OCI-LY1 (cell line): ENCODE measurements at regions not wholly inside any gene's neighbourhood (a gene's known extent, or its start where the extent isn't known, plus 50 kb on each side); places are given as distances from the start of the nearest gene placed in this dataset.

Experiments
- H2AFZ ChIP-seq: fragments of 200-600 bp; sonication (generic), shearing (Covaris generic); 2 replicates; pipeline ENCODE4 v1.6.0; 2014; ENCODE audit warnings: antibody characterized with exemption, mild to moderate bottlenecking, low read length
- H3F3A ChIP-seq: fragments of 200-600 bp; sonication (generic), shearing (Covaris generic); 2 replicates; pipeline ENCODE4 v1.6.0; 2014; ENCODE audit warnings: mild to moderate bottlenecking, antibody characterized with exemption, low read length, moderate library complexity; ENCODE audit not compliant: insufficient read depth
- H3K27ac ChIP-seq: fragments of 200-600 bp; sonication (generic); 2 replicates; pipeline ENCODE4 v1.5.1; 2014; ENCODE audit warnings: low read length, mixed run types, mild to moderate bottlenecking, low read depth; ENCODE audit not compliant: poor library complexity, severe bottlenecking
- H3K27me3 ChIP-seq: fragments of 200-600 bp; sonication (generic); 2 replicates; pipeline ENCODE4 v1.6.0; 2014; ENCODE audit warnings: antibody characterized with exemption, mild to moderate bottlenecking, low read length, moderate library complexity; ENCODE audit not compliant: insufficient read depth
- H3K36me3 ChIP-seq: fragments of 200-600 bp; sonication (generic); 2 replicates; pipeline ENCODE4 v1.6.1; 2014; ENCODE audit warnings: mild to moderate bottlenecking, antibody characterized with exemption, low read length, moderate library complexity, mixed read lengths; ENCODE audit not compliant: insufficient read depth
- H3K4me1 ChIP-seq: fragments of 200-600 bp; sonication (generic); 2 replicates; pipeline ENCODE4 v1.5.1; 2014; ENCODE audit warnings: mild to moderate bottlenecking, low read length, moderate library complexity; ENCODE audit not compliant: insufficient read depth, severe bottlenecking
- H3K4me2 ChIP-seq: fragments of 200-600 bp; sonication (generic), shearing (Covaris generic); 2 replicates; pipeline ENCODE4 v1.6.1; 2014; ENCODE audit warnings: low read length
- H3K4me3 ChIP-seq: fragments of 200-600 bp; sonication (generic); 2 replicates; pipeline ENCODE4 v1.5.1; 2014; ENCODE audit warnings: low read length, low read depth, mild to moderate bottlenecking, mixed read lengths; ENCODE audit not compliant: poor library complexity, severe bottlenecking
- H3K79me2 ChIP-seq: fragments of 200-600 bp; shearing (Covaris generic); 2 replicates; pipeline ENCODE4 v1.6.1; 2016; ENCODE audit warnings: mixed run types, low read length, mixed read lengths; ENCODE audit not compliant: insufficient read depth
- H3K9ac ChIP-seq: fragments of 200-600 bp; sonication (generic), shearing (Covaris generic); 2 replicates; pipeline ENCODE4 v1.6.1; 2014; ENCODE audit warnings: mild to moderate bottlenecking, low read length, mixed read lengths
- H3K9me2 ChIP-seq: fragments of 200-600 bp; sonication (generic), shearing (Covaris generic); 2 replicates; pipeline ENCODE4 v1.6.1; 2014; ENCODE audit warnings: low read depth, mild to moderate bottlenecking, low read length, mixed read lengths
- H3K9me3 ChIP-seq: fragments of 200-600 bp; shearing (Covaris generic); 2 replicates; pipeline ENCODE4 v1.6.1; 2014; ENCODE audit warnings: low read length, mixed read lengths
- H4K20me1 ChIP-seq: fragments of 200-600 bp; sonication (generic), shearing (Covaris generic); 2 replicates; pipeline ENCODE4 v1.6.0; 2016; ENCODE audit warnings: mild to moderate bottlenecking, low read length; ENCODE audit not compliant: insufficient read depth
- EZH2 ChIP-seq: fragments of 200-600 bp; sonication (generic), shearing (Covaris generic); IDR thresholded peaks from 2 replicates; pipeline ENCODE4 v1.8.0; 2017; ENCODE audit warnings: borderline replicate concordance, mixed run types, mild to moderate bottlenecking, antibody characterized with exemption, low read length, moderate library complexity, mixed read lengths
- TF ChIP-seq, protein P1 (sequence below): fragments of 200-600 bp; sonication (generic), shearing (Covaris generic); IDR thresholded peaks from 2 replicates; pipeline ENCODE4 v1.5.1; 2017; ENCODE audit warnings: mild to moderate bottlenecking, antibody characterized with exemption, low read length, moderate library complexity, mixed read lengths

GRCh38 chr6:88301256-88301655, 135.1 kb upstream of the CNR1 start:
- H3K27me3 ChIP-seq = no peaks in the 10 kb centered on the region
- no peaks in the 10 kb centered on the region for H4K20me1 ChIP-seq
- no peaks in the 10 kb centered on the region for H3K9me2 ChIP-seq
- no peaks in the 10 kb centered on the region for H3F3A ChIP-seq
- no peak overlapping the region for H2AFZ ChIP-seq
- no peaks in the 10 kb centered on the region for H3K4me1 ChIP-seq
- H3K79me2 ChIP-seq = no peaks in the 10 kb centered on the region
- H3K9me3 ChIP-seq = no peaks in the 10 kb centered on the region
- TF ChIP-seq EZH2 = no peak
- TF ChIP-seq, protein P1, sequence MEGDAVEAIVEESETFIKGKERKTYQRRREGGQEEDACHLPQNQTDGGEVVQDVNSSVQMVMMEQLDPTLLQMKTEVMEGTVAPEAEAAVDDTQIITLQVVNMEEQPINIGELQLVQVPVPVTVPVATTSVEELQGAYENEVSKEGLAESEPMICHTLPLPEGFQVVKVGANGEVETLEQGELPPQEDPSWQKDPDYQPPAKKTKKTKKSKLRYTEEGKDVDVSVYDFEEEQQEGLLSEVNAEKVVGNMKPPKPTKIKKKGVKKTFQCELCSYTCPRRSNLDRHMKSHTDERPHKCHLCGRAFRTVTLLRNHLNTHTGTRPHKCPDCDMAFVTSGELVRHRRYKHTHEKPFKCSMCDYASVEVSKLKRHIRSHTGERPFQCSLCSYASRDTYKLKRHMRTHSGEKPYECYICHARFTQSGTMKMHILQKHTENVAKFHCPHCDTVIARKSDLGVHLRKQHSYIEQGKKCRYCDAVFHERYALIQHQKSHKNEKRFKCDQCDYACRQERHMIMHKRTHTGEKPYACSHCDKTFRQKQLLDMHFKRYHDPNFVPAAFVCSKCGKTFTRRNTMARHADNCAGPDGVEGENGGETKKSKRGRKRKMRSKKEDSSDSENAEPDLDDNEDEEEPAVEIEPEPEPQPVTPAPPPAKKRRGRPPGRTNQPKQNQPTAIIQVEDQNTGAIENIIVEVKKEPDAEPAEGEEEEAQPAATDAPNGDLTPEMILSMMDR = no peak
- H3K4me3 ChIP-seq = no peak overlapping the region
- H3K27ac ChIP-seq = no peak overlapping the region
- no peak overlapping the region for H3K9ac ChIP-seq
- H3K4me2 ChIP-seq = no peak overlapping the region
- no peaks in the 10 kb centered on the region for H3K36me3 ChIP-seq

DNA sequence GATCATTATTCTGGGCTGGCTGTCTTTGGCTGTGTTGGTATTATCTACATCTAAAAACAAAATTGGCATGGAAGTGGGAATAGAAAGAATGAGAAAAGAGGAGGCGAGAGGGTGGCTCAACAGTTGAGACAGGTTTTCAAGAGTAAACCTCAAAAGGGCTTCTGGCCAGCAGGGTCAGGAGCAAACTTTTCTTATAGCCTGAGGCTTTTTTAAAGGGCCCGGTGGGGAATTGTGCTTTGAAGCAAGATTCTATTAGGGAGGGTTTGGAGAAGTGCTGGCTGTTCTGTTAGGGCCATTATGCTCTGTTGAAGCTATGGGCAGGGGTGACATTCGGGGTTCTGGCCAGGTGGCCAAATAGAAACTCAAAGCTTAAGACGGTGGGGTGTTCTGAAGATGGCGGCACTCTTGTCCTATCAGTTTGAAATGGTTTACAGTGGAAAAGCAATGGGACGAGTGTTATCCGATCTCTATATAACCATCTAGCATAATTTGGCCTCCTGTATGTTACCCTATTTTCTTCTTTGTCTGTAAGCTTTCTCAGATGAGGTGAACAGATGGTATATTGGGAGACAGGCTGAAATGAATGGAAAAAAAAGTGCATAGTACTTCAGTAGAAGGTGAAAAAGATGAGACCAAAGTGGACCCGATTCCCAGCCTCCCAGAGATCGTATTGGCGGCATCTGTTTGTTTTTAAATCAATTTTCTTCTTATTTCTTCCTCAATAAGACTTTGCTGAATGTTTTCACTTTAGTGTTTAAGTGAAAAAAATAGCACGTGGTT, 132.1 kb upstream of the CNR1 start:
- Histone ChIP-seq H2AFZ (no peak overlapping the region), H3K27ac (no peak overlapping the region), H3K79me2 (no peaks in the 10 kb centered on the region), H3K4me2 (no peak overlapping the region), H3K27me3 (no peaks in the 10 kb centered on the region), H3K36me3 (no peaks in the 10 kb centered on the region), H3K4me3 (no peak overlapping the region), H3K4me1 (no peaks in the 10 kb centered on the region), H3F3A (no peaks in the 10 kb centered on the region), H3K9me3 (no peaks in the 10 kb centered on the region), H3K9ac (no peak overlapping the region), H4K20me1 (no peaks in the 10 kb centered on the region), H3K9me2 (no peaks in the 10 kb centered on the region)
- no peak for TF ChIP-seq EZH2
- TF ChIP-seq, protein P1 = no peak

GRCh38 chr6:88296694-88297093, 130.5 kb upstream of the CNR1 start:
- TF ChIP-seq EZH2 = no peak
- TF ChIP-seq, protein P1 = no peak
- no peak overlapping the region for H2AFZ ChIP-seq

More at GRCh38 chr6:88296694-88297093, 130.5 kb upstream of the CNR1 start:
- Histone ChIP-seq H4K20me1 (no peaks in the 10 kb centered on the region), H3K4me2 (no peak overlapping the region), H3K9me2 (no peaks in the 10 kb centered on the region), H3K27ac (no peak overlapping the region), H3K4me3 (no peak overlapping the region), H3K9ac (no peak overlapping the region), H3K79me2 (no peaks in the 10 kb centered on the region), H3K9me3 (no peaks in the 10 kb centered on the region), H3F3A (no peaks in the 10 kb centered on the region), H3K27me3 (no peaks in the 10 kb centered on the region), H3K4me1 (no peaks in the 10 kb centered on the region), H3K36me3 (no peaks in the 10 kb centered on the region)
